Left ventricle myocardium superior (tissue), 1 donor: ENCODE measurements at regions not wholly inside any gene's neighbourhood (a gene's known extent, or its start where the extent isn't known, plus 50 kb on each side); places are given as distances from the start of the nearest gene placed in this dataset.
A peak's percentile ranks its signal among the peaks of the same experiment; 100 is the strongest.
"Not testable (repeated sequence)": the region's sequence is repeated elsewhere in the genome, so short reads cannot be mapped to it uniquely, and the experiment has no call there.

Experiments used
- ATAC-seq: fragments of 200-7000 bp; cut with Tn5 transposase; one replicate; pipeline ENCODE4 v1.9.1; 2020; ENCODE audit warnings: mild to moderate bottlenecking, moderate library complexity
- DNase-seq: peaks from one replicate; pipeline ENCODE4 v3.0.0-alpha.2; 2020
- intact Hi-C: fragments of 100-400 bp; cut with micrococcal nuclease; formaldehyde crosslinking; loops from one replicate; pipeline ENCODE4 v1.11.0; 2022
- donor health status: DM: no; HTN: yes; CAD: no; lungs with severe emphysema.

- no peak for DNase-seq
These were observed 53.4 kb downstream of the HES1 start for GRCh38 chr3:194189243-194189791.

GRCh38 chr3:194191850-194192249, 55.9 kb downstream of the HES1 start:
- ATAC-seq, intact Hi-C loops, DNase-seq: not testable (repeated sequence)

More at GRCh38 chr3:194189243-194189791, 53.4 kb downstream of the HES1 start:
- intact Hi-C loops = no loop called here
- no peak for ATAC-seq

- intact Hi-C loops = no loop called here
- DNase-seq (no peak), ATAC-seq (peak; percentile 60)
These were observed 58.3 kb downstream of the HES1 start for GRCh38 chr3:194194051-194194756.

DNA sequence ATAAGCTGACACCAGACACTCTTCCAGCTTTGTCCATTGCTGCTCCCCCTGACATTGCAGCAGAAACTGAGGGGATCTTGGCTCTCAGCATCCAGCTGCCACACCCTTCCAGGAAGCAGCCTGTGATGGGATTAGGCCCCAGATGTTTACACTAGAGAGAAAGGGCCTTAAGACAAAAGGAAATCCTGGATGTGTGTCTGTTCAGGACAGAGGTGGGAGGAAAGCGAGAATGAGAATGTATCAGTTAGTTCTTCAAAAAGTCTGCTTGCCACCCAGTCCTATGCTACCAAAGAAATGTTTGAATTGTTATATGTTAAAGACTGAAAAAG, 58.8 kb downstream of the HES1 start:
- ATAC-seq (no peak), DNase-seq (no peak)
- intact Hi-C loops = no loop called here

GRCh38 chr3:194195611-194196010, 59.7 kb downstream of the HES1 start:
- DNase-seq (no peak), ATAC-seq (no peak)
- intact Hi-C loops = no loop called here

DNA sequence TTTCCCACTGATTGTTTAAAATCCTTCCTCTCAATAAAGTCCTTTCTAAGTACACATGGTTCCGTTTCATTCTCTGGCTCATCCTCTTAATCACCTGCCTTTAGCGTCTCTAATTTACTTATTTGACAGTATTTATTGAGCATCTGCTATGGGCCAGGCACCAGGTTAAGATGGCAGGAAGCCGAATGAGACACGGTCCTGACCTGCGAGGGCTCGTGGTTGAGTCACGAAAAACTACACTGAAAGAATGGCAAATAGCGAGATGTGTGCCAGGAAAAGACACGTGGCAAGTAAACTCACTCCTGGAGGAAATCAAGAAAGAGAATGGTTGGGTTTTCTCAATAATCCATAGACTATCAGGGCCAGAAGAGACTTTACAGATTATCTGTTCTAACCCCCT, 60.9 kb downstream of the HES1 start:
- no peak for DNase-seq
- intact Hi-C loops = no loop called here
- ATAC-seq = no peak

- intact Hi-C loops = no loop called here
- no peak for ATAC-seq
- DNase-seq = no peak
These were observed 61.5 kb downstream of the HES1 start for GRCh38 chr3:194197396-194197960.

DNA sequence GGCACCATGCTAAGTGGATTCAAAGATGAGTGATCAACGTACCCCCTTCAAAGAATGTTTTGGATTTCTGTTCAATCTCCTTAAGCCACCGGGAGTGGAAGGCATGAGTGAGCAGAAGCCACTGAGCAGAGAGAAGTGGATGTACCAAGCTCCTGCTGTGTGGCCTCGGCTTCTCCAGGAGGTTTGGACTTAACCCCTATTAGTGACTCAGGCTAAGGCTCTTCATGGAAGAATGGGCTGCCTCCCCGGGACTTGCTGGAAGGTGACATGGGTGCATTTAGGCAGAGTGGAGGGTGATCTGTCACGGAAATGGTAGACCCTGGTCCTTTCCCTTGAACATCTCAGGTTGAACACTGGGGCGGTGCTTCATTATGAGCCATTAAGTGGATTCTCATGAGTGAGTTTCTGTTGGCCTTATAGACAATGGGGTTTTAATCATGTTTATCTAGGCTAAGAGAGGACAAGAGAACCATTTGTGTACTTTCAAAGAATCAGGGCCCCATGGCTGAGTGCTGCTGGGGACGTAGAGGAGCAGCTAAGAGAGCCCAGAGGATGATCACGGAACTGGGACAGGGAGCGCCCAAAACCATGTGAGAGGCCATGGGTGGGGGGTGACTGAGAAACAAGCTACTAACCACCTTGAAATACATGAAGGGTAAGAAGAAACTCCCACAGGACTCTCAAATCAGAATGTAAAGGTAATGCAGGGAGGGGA, 62.2 kb downstream of the HES1 start:
- DNase-seq (no peak), ATAC-seq (no peak)
- intact Hi-C loops = no loop called here

DNA sequence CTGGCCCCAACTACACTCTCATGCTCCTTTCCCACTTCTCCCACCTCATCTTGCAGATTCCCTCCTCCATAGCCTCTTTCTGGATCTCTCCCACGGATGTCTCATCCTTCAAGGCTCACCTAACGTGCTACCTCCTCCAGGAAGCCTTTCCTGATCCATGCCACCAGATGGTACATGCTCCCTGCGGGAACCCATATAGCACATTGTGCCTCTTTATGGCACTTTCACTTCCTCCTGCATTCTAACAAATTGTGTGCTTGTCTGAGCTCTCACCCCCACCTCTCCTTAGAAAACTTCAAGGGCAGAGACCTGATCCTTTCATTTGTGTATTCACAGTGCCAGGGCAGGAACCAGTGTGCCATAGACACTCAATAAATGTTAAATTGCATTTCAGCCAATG, 63.0 kb downstream of the HES1 start:
- no peak for ATAC-seq
- DNase-seq = no peak
- intact Hi-C loops = no loop called here

- DNase-seq (no peak), ATAC-seq (peak; percentile 33)
- intact Hi-C loops = no loop called here
These were observed 64.6 kb downstream of the HES1 start for GRCh38 chr3:194200422-194201081.

- intact Hi-C loops = no loop called here
- no peak for ATAC-seq
- DNase-seq = no peak
These were observed 66.2 kb downstream of the HES1 start for GRCh38 chr3:194201953-194202666.

GRCh38 chr3:194203482-194204041, 67.6 kb downstream of the HES1 start:
- DNase-seq = no peak
- intact Hi-C loops = no loop called here
- no peak for ATAC-seq

DNA sequence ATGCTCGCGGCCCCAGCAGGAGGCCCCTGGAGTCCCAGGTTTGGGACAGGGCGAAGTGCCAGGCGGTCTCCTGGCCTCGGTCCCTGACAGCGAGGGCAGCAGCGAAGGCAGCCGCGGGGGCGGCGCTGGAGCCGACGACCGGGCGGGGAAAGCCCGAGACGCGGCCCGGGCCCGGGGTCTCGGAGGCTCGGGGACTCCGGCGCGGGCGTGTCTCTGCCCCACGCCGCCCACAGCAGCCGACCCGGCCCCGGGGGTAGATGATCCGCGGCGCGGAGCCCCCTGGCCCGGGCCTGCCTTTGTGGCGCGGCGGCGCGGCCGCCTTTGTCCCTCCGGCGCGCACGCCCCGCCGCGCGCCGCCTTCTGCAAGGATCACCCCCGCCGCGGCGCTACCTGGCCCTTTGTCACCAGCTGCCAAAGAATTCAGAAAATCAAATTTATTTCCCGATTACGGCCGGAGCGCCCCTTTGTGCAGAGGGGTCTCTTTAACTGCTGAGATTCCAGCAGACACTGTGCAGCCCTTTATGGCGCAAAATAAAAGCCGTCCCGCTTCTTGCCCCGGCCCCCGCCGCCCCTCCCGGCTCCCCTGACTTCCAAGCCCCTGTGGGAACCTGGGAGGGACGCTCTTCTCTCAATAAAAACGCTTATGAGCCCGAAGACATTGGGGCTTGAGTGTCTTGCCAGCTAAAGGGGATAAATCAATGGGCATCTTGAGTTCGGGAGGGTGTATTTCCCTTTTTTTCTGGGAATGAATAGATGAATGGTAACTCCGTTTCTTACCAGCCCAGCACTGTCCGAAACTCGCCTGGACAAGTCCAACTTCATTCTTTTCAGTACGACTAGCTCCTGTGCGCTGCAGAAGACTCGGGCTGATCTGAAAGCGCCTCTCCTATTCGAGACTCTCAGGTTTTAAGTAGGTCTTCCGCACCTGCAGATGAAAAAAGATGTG, 68.4 kb downstream of the HES1 start:
- no peak for DNase-seq
- intact Hi-C loops = no loop called here
- peak; percentile 39 for ATAC-seq

DNA sequence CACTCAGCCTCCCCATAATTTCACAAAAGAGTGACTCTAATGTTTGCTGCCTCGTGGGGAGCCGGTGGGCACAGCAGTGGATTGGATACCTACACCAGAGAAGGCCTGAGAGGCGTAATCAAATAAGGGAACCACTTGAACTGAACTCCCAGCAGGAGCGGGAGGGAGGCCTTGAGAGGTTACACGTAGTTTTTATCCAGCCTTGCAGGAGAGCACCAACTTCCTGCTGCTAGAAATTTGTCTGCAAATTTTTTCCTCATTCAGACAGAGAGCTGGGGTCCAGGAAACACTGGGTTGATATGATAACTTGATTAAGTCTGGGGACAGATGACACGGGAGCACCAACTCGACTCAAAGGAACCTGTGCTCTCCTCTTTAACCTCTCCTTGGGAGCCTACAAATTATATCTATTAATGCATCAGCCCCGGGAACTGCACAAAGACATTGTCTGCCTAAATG, 69.8 kb downstream of the HES1 start:
- intact Hi-C loops = no loop called here
- DNase-seq = no peak
- no peak for ATAC-seq

GRCh38 chr3:194206320-194206719, 70.4 kb downstream of the HES1 start:
- intact Hi-C loops = no loop called here
- ATAC-seq (peak; percentile 72), DNase-seq (peak; percentile 70)

- DNase-seq = no peak
- ATAC-seq = no peak
- intact Hi-C loops = no loop called here
These were observed 72.8 kb downstream of the HES1 start for GRCh38 chr3:194208709-194209108.

GRCh38 chr3:194212161-194212844, 76.4 kb downstream of the HES1 start:
- DNase-seq (no peak), ATAC-seq (no peak)
- intact Hi-C loops = no loop called here
